ENCODE measurements at regions not wholly inside any gene's neighbourhood (a gene's known extent, or its start where the extent isn't known, plus 50 kb on each side); places are given as distances from the start of the nearest gene placed in this dataset.

DNA sequence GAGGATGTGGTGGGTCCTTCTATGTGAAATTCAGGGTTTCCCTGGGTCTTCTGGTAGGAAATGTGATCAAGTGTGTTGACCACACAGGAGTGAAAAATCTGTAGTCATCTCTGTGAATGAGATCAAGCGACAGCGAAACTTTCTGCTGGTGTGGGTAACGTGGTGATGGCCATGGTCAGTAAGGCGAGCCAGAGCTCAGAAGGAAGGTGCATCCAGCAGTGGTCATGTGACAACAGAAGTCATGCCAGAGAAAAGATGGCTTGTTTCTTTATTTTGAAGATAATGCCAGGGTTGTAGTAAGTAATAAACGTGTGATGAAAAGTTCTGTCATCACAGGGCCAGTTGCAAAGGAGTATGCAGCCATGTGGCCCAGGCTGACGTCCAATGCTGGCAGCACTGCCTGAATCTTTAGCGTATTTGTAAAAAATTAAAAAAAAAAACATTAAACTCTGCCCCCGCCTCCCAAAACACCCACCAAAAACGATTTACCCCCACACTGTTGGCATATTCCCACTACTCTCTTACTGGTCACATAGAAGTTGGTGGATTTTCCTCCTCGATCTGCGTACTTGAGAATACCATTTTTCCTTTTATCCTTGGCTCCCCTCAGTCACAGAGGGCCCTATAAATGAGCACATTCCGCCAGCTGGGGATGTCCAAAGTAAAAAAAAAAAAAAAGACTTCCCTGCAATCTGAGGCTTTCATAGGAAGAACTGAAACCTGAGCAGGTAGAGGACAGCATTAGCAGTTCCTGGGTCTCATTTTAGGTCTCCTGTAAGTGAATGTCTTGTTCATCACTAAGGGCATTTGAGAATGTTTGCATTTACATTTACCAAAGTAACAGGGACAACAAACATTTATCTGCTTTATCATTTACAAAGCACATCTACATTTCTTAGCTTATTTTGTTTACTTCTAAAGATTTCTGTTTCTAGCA, 70.6 kb downstream of the SLC4A3 start (continued):
- TF ChIP-seq, protein P1, sequence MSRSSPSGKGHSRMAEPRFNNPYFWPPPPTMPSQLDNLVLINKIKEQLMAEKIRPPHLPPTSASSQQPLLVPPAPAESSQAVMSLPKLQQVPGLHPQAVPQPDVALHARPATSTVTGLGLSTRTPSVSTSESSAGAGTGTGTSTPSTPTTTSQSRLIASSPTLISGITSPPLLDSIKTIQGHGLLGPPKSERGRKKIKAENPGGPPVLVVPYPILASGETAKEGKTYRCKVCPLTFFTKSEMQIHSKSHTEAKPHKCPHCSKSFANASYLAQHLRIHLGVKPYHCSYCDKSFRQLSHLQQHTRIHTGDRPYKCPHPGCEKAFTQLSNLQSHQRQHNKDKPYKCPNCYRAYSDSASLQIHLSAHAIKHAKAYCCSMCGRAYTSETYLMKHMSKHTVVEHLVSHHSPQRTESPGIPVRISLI (CRISPR knock-in tag; IDR thresholded peaks at IDR 0.05; ENCODE audit: borderline replicate concordance): no peak
- TF ChIP-seq, protein P2, sequence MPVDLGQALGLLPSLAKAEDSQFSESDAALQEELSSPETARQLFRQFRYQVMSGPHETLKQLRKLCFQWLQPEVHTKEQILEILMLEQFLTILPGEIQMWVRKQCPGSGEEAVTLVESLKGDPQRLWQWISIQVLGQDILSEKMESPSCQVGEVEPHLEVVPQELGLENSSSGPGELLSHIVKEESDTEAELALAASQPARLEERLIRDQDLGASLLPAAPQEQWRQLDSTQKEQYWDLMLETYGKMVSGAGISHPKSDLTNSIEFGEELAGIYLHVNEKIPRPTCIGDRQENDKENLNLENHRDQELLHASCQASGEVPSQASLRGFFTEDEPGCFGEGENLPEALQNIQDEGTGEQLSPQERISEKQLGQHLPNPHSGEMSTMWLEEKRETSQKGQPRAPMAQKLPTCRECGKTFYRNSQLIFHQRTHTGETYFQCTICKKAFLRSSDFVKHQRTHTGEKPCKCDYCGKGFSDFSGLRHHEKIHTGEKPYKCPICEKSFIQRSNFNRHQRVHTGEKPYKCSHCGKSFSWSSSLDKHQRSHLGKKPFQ (CRISPR knock-in tag; IDR thresholded peaks at IDR 0.05; ENCODE audit: insufficient replicate concordance): no peak
- TF ChIP-seq ZNF136 (CRISPR knock-in tag; IDR thresholded peaks at IDR 0.05; ENCODE audit: low read depth): no peak

DNA sequence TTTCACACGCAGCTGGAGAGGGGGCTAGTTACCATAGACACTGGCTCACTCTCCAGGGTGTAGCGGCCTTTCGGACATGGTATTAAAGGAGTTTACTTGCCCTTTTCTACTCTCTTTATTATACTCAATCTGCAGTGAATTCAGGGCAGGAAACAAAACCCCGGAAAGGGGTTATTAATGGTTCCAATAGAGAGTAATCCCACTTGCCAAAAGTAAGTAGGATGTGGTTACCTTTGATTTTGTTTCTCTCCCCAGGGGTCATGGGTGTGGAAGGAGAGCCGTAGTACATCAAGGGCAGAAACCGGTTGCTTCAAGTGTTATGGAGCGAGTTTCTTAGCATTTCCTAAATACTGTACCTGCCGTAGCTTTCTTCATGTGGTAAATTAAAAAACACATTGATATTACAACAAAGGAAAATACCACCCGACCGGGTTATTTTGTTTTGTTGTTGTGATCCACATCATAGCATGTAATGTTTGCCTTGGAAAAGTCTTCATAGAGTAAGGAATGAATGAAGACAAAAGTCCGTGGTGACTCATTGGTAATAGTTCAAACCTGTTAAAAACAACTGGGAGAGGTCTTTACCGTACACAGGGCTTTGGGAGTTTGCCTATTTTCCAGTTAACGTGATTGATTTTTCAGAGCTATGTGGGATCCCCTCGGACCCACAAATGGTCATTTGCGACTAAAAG, 71.5 kb downstream of the SLC4A3 start:
- TF ChIP-seq NFIC (IDR thresholded peaks at IDR 0.05; ENCODE audit: low read length): 0 out of 2 replicates have a peak, but pooled peaks have one; percentile 20
- TF ChIP-seq SUZ12 (IDR thresholded peaks at IDR 0.05; ENCODE audit: low read depth, low read length): no peak
- 28% methylated on average over 15 of the region's 15 CpGs for WGBS (ENCODE audit: low lambda C conversion rate)
- no peak overlapping the region for H3K9ac ChIP-seq (ENCODE audit: insufficient read depth, low read depth, low read length)
- intact Hi-C loops (cut with micrococcal nuclease; ENCODE audit: unreplicated experiment) (no loop called here), in situ Hi-C loops (cut with HindIII; ENCODE audit: extremely low pct_ligation_motif_present, low pct_unique_long_range_greater_than_20kb) (no loop called here)
- H3K36me3 ChIP-seq (replicated peaks in 1 of 2; ENCODE audit: control insufficient read depth in 1 of 2, insufficient read depth in 2 of 2, low read length in 2 of 2): no peaks in the 10 kb centered on the region
- H3K4me3 ChIP-seq (replicated peaks in 1 of 3; ENCODE audit: insufficient read depth in 1 of 3, low read depth in 2 of 3, low read length in 3 of 3): no peak overlapping the region
- no peaks in the 10 kb centered on the region for H3K79me2 ChIP-seq (ENCODE audit: insufficient read depth, low read length)
- DNase-seq (ENCODE audit: low spot score): no peak
- H3K4me2 ChIP-seq (ENCODE audit: low read depth, low read length): no peak overlapping the region
- H3K9me3 ChIP-seq (ENCODE audit: low read length): no peaks in the 10 kb centered on the region
- no peak for FAIRE-seq
- ATAC-seq: peak; percentile 29; the same call in 1 of the 3 replicates
- H3K27me3 ChIP-seq (ENCODE audit: control insufficient read depth in 1 of 2, insufficient read depth in 2 of 2, low read length in 2 of 2): peaks cover 3 to 38% of the 10 kb centered on the region in 2 experiments; a peak in 3 of 5 replicates
- no peak overlapping the region for H2AFZ ChIP-seq (ENCODE audit: low read length)
- BruUV-seq (replicated peaks): no TSS peak
- H4K20me1 ChIP-seq (ENCODE audit: insufficient read depth, low read length): no peaks in the 10 kb centered on the region
- H3K27ac ChIP-seq (ENCODE audit: extremely low read length, insufficient read depth, low read length): no peak overlapping the region
- ChIA-PET POLR2A (no interaction called here), CTCF (ENCODE audit: low intra/inter-chr PET ratio, low total read pairs) (no interaction called here)
- peaks cover 12% of the 10 kb centered on the region for H3K4me1 ChIP-seq (ENCODE audit: insufficient read depth, low read length)
